Activated naive CD8-positive, alpha-beta T cell treated with anti-CD3 and anti-CD28 coated beads, Interleukin-2, amount 10 ng/mL, durations not matched to agents 7 days and 5 days (primary cell): ENCODE measurements at regions not wholly inside any gene's neighbourhood (a gene's known extent, or its start where the extent isn't known, plus 50 kb on each side); places are given as distances from the start of the nearest gene placed in this dataset.

Source experiments
- ATAC-seq: fragments of 150-1000 bp; cut with Tn5 transposase; one replicate; pipeline ENCODE4 v1.10.0; 2021; ENCODE audit warnings: low read depth, moderate library complexity
- POLR2A ChIA-PET: fragments of 350-600 bp; sonication (Branson Sonifier 250); formaldehyde crosslinking; loops from one replicate; lab custom pipeline; 2021; ENCODE audit warnings: antibody characterized with exemption; lab: Charles Lee
- DNase-seq: peaks from one replicate; pipeline ENCODE4 v3.0.0; 2021
- H3K27ac Mint-ChIP-seq: one replicate; pipeline ENCODE4 v1.8.0; 2022; ENCODE audit warnings: mild to moderate bottlenecking, mixed read lengths
- H3K27me3 Mint-ChIP-seq: one replicate; pipeline ENCODE4 v1.8.0; 2022; ENCODE audit warnings: mild to moderate bottlenecking, moderate library complexity, mixed read lengths
- H3K36me3 Mint-ChIP-seq: one replicate; pipeline ENCODE4 v1.8.0; 2021; ENCODE audit warnings: mild to moderate bottlenecking, mixed read lengths
- H3K4me1 Mint-ChIP-seq: one replicate; pipeline ENCODE4 v1.8.0; 2021; ENCODE audit warnings: mixed read lengths
- H3K4me3 Mint-ChIP-seq: one replicate; pipeline ENCODE4 v1.8.0; 2022; ENCODE audit warnings: mild to moderate bottlenecking, moderate library complexity, mixed read lengths
- H3K9me3 Mint-ChIP-seq: one replicate; pipeline ENCODE4 v1.8.0; 2021; ENCODE audit warnings: mixed read lengths

- no peak for DNase-seq
- Mint-ChIP-seq H3K36me3 (no peaks in the 10 kb centered on the region), H3K4me1 (no peaks in the 10 kb centered on the region), H3K9me3 (no peaks in the 10 kb centered on the region), H3K27me3 (no peaks in the 10 kb centered on the region), H3K27ac (no peak overlapping the region), H3K4me3 (no peak overlapping the region)
- POLR2A ChIA-PET, result no interaction called here
- ATAC-seq, result no peak
These were observed 128.3 kb downstream of the PJA1 start for GRCh38 chrX:69036674-69037573.

- DNase-seq (no peak), ATAC-seq (no peak)
- Mint-ChIP-seq H3K4me1 (no peaks in the 10 kb centered on the region), H3K9me3 (no peaks in the 10 kb centered on the region), H3K4me3 (no peak overlapping the region), H3K27me3 (no peaks in the 10 kb centered on the region), H3K27ac (no peak overlapping the region), H3K36me3 (no peaks in the 10 kb centered on the region)
- POLR2A ChIA-PET, result no interaction called here
These were observed 130.8 kb downstream of the PJA1 start for GRCh38 chrX:69034451-69034850.

GRCh38 chrX:69033936-69034335 lies 131.3 kb downstream of the PJA1 start:
- POLR2A ChIA-PET, result no interaction called here
- Mint-ChIP-seq H3K4me3 (no peak overlapping the region), H3K36me3 (no peaks in the 10 kb centered on the region), H3K27me3 (no peaks in the 10 kb centered on the region), H3K4me1 (no peaks in the 10 kb centered on the region), H3K9me3 (no peaks in the 10 kb centered on the region), H3K27ac (no peak overlapping the region)
- ATAC-seq (no peak), DNase-seq (no peak)

- Mint-ChIP-seq H3K27ac (no peak overlapping the region), H3K27me3 (no peaks in the 10 kb centered on the region), H3K36me3 (no peaks in the 10 kb centered on the region), H3K4me1 (peaks cover 2% of the 10 kb centered on the region), H3K4me3 (no peak overlapping the region), H3K9me3 (no peaks in the 10 kb centered on the region)
- ATAC-seq, result no peak
- POLR2A ChIA-PET, result interaction anchor here (0.8 kb wide), 1 partner anchor 219 kb away, joined by 3 read pairs; no protein-coding TSS in a partner anchor
- DNase-seq, result no peak
These were observed 132.7 kb downstream of the PJA1 start for GRCh38 chrX:69032601-69033000.

GRCh38 chrX:69031971-69032391 lies 133.3 kb downstream of the PJA1 start:
- Mint-ChIP-seq H3K4me3 (no peak overlapping the region), H3K27me3 (no peaks in the 10 kb centered on the region), H3K9me3 (no peaks in the 10 kb centered on the region), H3K4me1 (peaks cover 2% of the 10 kb centered on the region), H3K27ac (no peak overlapping the region), H3K36me3 (no peaks in the 10 kb centered on the region)
- no peak for DNase-seq
- POLR2A ChIA-PET, result no interaction called here
- ATAC-seq, result no peak

GRCh38 chrX:69031181-69031580 lies 134.1 kb downstream of the PJA1 start:
- ATAC-seq (no peak), DNase-seq (no peak)
- no peaks in the 10 kb centered on the region for H3K36me3 Mint-ChIP-seq
- peaks cover 2% of the 10 kb centered on the region for H3K4me1 Mint-ChIP-seq
- H3K27me3 Mint-ChIP-seq, result no peaks in the 10 kb centered on the region
- no peak overlapping the region for H3K4me3 Mint-ChIP-seq
- H3K9me3 Mint-ChIP-seq, result no peaks in the 10 kb centered on the region
- POLR2A ChIA-PET, result no interaction called here
- no peak overlapping the region for H3K27ac Mint-ChIP-seq

GRCh38 chrX:69029771-69030170 lies 135.5 kb downstream of the PJA1 start:
- Mint-ChIP-seq H3K27me3 (no peaks in the 10 kb centered on the region), H3K36me3 (no peaks in the 10 kb centered on the region), H3K4me1 (peaks cover 2% of the 10 kb centered on the region), H3K4me3 (no peak overlapping the region), H3K27ac (no peak overlapping the region), H3K9me3 (no peaks in the 10 kb centered on the region)
- no peak for ATAC-seq
- POLR2A ChIA-PET, result no interaction called here
- DNase-seq, result no peak

- ATAC-seq (no peak), DNase-seq (no peak)
- Mint-ChIP-seq H3K4me3 (no peak overlapping the region), H3K27ac (no peak overlapping the region), H3K36me3 (no peaks in the 10 kb centered on the region), H3K9me3 (no peaks in the 10 kb centered on the region), H3K27me3 (no peaks in the 10 kb centered on the region), H3K4me1 (peaks cover 2% of the 10 kb centered on the region)
- POLR2A ChIA-PET, result no interaction called here
These were observed 136.5 kb downstream of the PJA1 start for GRCh38 chrX:69028761-69029120.

- Mint-ChIP-seq H3K9me3 (no peaks in the 10 kb centered on the region), H3K4me1 (peaks cover 2% of the 10 kb centered on the region), H3K27ac (no peak overlapping the region), H3K4me3 (no peak overlapping the region), H3K27me3 (no peaks in the 10 kb centered on the region), H3K36me3 (no peaks in the 10 kb centered on the region)
- POLR2A ChIA-PET, result no interaction called here
- no peak for DNase-seq
- no peak for ATAC-seq
These were observed 137.1 kb downstream of the PJA1 start for GRCh38 chrX:69028006-69028760.

GRCh38 chrX:69027181-69028005 lies 137.9 kb downstream of the PJA1 start:
- Mint-ChIP-seq H3K27ac (no peak overlapping the region), H3K36me3 (no peaks in the 10 kb centered on the region), H3K27me3 (no peaks in the 10 kb centered on the region), H3K9me3 (no peaks in the 10 kb centered on the region), H3K4me1 (peaks cover 2% of the 10 kb centered on the region), H3K4me3 (no peak overlapping the region)
- no peak for ATAC-seq
- DNase-seq, result no peak
- POLR2A ChIA-PET, result no interaction called here

GRCh38 chrX:69025802-69026301 lies 139.4 kb downstream of the PJA1 start:
- Mint-ChIP-seq H3K4me3 (no peak overlapping the region), H3K36me3 (no peaks in the 10 kb centered on the region), H3K27me3 (no peaks in the 10 kb centered on the region), H3K27ac (no peak overlapping the region), H3K9me3 (no peaks in the 10 kb centered on the region), H3K4me1 (peaks cover 2% of the 10 kb centered on the region)
- DNase-seq (no peak), ATAC-seq (no peak)
- POLR2A ChIA-PET, result no interaction called here

- Mint-ChIP-seq H3K9me3 (no peaks in the 10 kb centered on the region), H3K36me3 (no peaks in the 10 kb centered on the region), H3K4me3 (no peak overlapping the region), H3K27me3 (no peaks in the 10 kb centered on the region), H3K27ac (no peak overlapping the region), H3K4me1 (peaks cover 2% of the 10 kb centered on the region)
- ATAC-seq, result no peak
- no peak for DNase-seq
- POLR2A ChIA-PET, result no interaction called here
These were observed 140.3 kb downstream of the PJA1 start for GRCh38 chrX:69024931-69025330.

- Mint-ChIP-seq H3K36me3 (no peaks in the 10 kb centered on the region), H3K4me1 (peaks cover 2% of the 10 kb centered on the region), H3K4me3 (no peak overlapping the region), H3K27ac (no peak overlapping the region), H3K27me3 (no peaks in the 10 kb centered on the region), H3K9me3 (no peaks in the 10 kb centered on the region)
- DNase-seq (no peak), ATAC-seq (no peak)
- POLR2A ChIA-PET, result no interaction called here
These were observed 141.0 kb downstream of the PJA1 start for GRCh38 chrX:69024161-69024736.
